DMS 273 (cell line): ENCODE measurements at regions not wholly inside any gene's neighbourhood (a gene's known extent, or its start where the extent isn't known, plus 50 kb on each side); places are given as distances from the start of the nearest gene placed in this dataset.
"Not testable (repeated sequence)": the region's sequence is repeated elsewhere in the genome, so short reads cannot be mapped to it uniquely, and the experiment has no call there.

ENCODE experiments used
- DNase-seq: peaks from one replicate; lab custom pipeline; 2025; ENCODE audit not compliant: unreplicated experiment; lab: John Stamatoyannopoulos, UW

DNA sequence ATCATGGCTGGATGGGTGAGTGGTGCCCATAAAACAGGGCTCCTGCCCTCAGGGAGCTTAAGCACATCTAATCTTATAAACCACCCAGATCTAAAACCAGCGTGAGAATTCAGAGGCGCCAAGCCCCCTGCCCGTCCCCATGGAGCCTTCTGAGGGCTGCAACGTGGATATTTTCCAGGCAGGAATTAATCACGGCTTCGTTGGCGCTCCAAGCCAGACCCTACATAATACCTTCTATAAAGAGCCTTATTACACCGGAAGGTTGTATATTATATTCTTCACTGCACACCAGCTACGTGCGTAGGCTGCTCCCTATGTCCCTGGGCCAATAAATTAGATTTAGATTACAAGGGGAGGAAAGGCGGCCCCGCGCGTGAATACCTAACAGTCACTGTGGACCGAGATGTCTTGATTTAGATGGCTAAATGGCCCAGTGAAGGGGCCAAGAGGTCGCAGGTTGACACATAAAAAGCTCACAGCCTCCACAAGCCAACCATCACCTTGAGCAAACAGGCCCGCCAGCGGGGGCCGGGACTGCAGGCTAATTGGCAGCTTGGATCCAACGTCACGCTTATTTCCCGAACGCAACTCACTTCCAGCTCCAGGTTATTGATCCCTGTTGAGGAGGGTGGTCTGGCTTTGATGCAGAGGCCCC is 64.7 kb upstream of the APCDD1L start:
- no peak for DNase-seq

DNA sequence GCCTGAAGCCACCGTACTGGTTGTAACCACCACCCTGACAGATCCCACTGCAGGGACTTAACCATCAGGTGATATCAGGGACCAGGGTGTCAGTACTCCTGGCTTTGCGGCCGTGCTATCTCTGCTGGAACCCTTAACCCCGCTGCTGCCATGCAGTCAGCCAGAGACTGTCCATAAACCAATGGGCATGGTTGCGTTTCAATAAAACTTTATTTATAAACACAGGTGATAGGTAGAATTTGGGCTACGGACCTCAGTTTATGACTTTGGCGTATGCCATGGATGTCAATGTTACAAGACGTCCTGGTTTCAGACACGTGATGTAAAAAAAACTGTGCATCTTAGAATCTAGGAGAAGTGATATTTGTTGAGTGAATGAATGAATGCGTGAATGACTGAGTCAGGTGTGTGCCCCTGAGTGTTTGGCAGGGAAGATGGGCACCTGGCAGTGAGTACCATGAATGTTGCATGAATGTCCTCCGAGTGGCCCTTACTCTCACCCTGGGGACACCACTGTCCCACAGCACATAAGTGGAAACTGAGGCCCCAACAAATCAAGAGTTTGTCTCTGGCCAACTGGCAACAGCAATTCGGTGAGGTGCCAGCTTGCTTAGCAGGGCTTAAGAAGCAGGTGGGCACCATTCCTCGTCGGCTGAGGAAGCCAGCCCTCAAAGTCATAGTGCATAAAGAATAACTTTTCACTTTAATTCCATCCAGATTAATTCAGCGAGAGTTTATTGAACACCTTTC is 64.0 kb upstream of the APCDD1L start:
- no peak for DNase-seq

DNA sequence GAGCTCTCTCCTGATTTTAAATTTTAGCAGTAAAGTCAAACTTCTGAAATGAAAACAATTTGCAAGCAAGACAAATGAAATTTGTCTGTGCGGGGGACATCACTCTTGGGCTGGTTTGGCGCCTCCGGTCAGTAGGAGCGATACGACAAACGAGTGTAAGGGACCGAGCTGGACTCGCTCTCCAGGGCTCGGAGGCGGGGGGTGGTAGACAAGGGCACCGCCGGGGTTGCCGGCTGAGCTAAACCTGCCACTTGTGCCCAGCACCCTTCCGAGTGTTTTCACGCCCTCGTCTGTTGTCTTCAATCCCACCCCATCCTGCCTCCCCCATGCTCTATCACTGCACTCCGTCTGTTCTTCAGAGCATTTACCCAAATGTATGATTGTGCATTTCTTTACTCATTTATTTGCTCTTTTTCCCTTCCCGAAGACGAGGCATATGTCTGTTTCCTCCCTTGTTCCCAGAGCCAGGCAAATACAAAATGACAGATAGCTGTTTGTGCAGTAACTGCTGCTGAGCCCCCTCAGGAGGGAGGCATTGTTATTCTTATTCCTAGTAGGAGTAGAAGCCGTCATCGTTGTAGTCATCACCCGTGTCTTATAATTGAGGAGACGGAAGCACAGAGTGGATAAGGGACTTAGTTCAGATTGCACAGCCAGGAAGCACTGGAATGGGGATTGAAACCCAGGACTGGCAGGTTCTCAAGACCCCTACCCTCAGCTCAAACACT is 62.8 kb upstream of the APCDD1L start:
- DNase-seq = no peak

DNA sequence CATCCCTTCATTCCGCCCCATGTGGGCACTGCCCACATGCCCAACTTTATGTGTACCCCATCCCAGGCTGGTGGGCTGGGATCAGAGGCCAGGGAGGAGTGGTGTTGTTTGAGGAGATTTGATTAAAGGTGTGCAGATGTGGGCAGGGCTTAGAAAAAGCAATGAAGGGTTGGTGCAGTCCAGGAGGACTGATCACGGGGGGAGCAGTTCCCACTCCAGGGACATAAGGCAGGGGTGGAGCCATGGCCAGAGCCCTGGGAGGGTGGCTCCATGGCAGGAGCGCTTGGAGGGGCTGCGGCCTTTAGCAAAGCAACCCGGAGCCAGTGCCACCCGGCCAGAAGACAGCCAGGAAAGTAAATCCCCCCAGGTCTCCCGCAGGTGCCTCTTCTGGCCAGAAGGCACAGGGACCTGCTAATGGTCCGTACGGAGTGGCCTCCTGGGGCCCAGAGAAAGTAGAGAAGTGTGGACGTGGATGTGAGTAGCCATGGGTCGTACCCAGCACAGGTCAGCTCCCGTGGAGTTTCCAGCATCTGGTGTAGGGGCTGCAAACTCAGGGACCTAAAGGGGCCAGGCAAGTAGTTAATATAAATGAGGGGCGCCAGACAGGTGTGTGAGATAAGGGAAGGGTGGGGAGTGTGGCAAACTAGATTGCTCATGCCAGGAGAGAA is 62.1 kb upstream of the APCDD1L start:
- DNase-seq = no peak

- no peak for DNase-seq
These were observed 61.4 kb upstream of the APCDD1L start for GRCh38 chr20:58576603-58576970.

DNA sequence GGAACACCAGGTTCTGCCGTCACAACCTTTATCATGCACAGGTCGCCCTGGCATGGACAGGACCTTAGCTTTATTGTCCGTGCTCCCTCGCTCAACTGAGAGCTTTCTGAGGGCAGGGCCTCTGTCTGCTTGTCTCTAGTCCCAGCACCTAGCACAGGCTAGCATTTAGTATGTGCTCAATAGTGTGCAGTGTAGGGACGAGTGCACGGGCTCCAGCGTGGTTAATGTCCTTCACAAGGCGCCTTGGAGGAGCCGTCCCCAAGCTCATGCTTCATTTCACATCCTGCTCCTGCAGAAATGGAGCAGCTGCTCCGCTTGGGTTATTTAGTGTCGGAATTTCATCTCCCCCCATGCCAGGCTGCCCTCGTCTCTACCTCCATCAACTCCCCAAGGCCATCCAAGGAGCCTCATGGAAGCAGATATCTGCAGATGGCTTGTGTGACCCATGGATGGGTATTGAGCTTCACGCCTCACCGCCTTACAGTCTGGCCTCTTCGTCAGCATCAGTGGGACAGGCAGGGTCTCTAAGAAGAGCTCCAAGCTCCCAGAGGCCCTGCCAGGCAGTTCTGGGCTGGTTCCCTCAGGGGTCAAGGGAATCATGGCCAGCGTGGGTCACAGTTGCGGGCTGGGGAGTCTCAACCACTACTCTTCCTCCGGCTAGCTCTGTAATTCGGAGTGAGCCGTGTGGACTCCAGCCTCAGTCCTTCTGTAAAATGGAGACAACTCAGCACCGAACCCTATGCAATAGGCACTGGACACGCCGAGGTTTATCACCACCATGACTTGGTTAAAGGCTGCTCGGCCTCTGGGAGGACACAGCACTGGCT is 60.8 kb upstream of the APCDD1L start:
- no peak for DNase-seq

DNA sequence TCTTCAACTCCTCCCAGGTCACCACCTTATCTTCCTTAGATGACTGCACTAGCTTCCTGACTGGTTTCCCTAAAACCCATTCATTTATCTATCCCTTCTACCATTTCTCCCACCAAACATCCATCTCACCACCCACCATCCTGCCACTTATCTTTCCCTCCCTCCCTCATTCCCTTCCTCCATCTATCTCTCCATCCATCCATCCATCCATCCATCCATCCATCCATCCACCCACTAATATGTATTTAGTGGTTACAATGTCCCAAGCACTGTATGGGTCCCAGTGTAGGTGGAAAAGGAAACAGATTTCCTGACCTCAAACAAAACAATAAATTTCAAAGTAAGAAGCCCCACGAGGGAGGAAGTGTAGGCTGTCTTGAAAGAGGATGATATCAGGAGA is 59.3 kb upstream of the APCDD1L start:
- no peak for DNase-seq

DNA sequence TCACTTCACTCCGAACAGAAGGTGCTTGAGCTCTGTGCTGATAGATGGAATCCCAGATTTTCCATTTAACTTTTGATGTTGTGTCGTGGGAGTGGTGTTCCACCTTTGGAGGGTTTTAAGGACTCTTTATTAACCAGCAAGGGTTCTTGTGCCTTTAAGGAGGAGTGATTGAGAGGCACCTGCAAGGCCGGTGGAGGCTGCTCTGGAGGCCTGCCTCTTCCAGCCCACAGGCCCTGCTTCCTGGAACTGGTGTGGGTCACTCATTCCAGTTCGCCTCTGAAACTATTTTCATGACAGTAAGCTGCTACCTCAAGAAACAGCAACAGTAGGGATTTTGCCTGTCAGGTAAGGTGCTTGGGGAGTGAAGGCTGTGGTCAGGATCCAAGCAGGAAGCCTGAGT is 58.8 kb upstream of the APCDD1L start:
- DNase-seq = no peak

GRCh38 chr20:58573257-58573656 is 58.1 kb upstream of the APCDD1L start:
- DNase-seq = no peak

GRCh38 chr20:58572428-58572763 is 57.2 kb upstream of the APCDD1L start:
- not testable (repeated sequence) for DNase-seq

- no peak for DNase-seq
These were observed 56.7 kb upstream of the APCDD1L start for GRCh38 chr20:58571693-58572427.

- no peak for DNase-seq
These were observed 56.1 kb upstream of the APCDD1L start for GRCh38 chr20:58571356-58571692.

- DNase-seq = no peak
These were observed 55.1 kb upstream of the APCDD1L start for GRCh38 chr20:58570204-58570859.

GRCh38 chr20:58569241-58570125 is 54.3 kb upstream of the APCDD1L start:
- no peak for DNase-seq

DNA sequence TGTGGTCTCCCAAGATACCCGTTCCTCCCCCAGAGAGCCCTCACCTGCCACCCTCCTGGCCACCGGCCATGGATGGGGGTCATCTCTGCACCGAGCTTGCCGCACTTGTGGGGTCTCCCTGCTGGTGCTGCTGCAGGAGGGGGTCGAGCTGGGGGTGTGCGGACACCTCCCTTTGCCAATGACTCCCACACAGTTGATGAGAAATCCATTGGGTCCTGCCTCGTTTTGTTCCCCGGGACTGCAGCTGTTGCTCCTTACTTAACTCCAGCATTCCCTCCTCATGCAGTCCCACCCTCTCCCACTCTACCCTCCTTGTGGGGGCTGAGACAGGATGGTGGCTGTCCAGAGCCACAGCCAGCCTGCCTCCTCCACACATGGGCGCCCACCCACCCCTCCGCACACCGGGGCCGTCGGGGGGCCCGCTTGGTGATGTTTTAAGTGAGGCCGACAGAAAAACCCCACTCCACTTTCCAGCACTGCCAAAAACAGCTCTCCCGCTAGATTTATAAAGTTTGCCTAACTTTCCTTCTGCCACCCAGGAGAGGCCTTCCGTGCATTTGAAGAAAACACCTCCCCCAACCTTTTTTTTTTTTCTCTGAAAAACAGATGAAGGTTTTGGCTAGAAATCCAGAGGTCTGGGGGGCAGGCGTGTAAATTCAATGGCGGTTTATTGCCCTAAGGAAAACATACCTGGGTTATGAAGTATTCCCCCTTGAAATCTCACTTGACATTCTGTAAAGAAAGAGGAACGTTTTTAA is 53.5 kb upstream of the APCDD1L start:
- DNase-seq = no peak

GRCh38 chr20:58568126-58568482 is 52.9 kb upstream of the APCDD1L start:
- no peak for DNase-seq

GRCh38 chr20:58567437-58567836 is 52.2 kb upstream of the APCDD1L start:
- DNase-seq = no peak

GRCh38 chr20:58566981-58567380 is 51.8 kb upstream of the APCDD1L start:
- DNase-seq = no peak
